Activated CD4-positive, alpha-beta T cell treated with anti-CD3 and anti-CD28 coated beads, Interleukin-2, amount 50 U/mL, for 24 hours (primary cell): ENCODE measurements at regions not wholly inside any gene's neighbourhood (a gene's known extent, or its start where the extent isn't known, plus 50 kb on each side); places are given as distances from the start of the nearest gene placed in this dataset.

Experiments used
- DNase-seq, 2 donors: peaks; one replicate each; pipeline ENCODE4 v3.0.0-alpha.2; 2020; ENCODE audit warnings: low read depth in 1 of 2, low spot score in 1 of 2

DNA sequence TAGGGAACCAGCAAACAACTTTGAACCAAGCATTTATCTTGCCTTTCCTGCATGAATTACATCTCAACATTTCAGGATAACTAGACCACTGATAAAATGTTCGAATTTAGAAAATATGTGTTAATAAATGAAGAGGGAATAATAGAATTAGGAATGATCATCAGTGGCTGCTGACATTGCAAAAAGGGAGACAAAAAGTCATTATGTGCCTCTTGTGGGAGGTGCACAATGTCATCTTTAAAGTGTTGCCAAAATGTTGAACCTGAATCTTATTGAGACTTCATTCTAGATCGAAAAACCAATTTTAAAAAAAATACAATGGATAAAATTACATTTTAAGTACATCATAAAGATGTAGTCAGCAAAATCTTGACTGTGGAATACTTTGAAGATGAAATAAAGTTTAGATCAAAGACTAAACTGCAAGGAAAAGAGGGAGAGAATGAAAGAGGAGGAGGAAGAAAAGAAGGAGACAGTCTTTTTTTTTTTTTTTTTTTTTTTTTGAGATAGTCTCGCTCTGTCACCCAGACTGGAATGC is 299.3 kb downstream of the FBXW7 start:
- no peak for DNase-seq

DNA sequence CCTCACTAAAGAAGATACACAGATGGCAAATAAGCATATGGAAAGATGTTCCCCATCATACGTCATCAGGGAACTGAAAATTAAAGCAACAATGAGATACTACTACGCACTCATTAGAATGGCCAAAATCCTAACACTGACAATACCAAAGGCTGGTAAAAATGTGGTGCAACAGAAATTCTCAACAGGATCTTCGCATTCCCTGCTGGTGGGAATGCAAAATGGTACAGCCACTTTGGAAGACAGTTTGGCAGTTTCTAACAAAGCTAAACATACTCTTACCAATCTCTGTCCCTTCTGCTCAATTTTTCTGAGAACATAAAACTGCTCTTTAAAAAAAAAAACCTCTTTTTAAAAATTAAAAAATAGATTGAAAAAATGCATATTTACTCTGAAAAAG is 300.2 kb downstream of the FBXW7 start:
- DNase-seq: no peak

DNA sequence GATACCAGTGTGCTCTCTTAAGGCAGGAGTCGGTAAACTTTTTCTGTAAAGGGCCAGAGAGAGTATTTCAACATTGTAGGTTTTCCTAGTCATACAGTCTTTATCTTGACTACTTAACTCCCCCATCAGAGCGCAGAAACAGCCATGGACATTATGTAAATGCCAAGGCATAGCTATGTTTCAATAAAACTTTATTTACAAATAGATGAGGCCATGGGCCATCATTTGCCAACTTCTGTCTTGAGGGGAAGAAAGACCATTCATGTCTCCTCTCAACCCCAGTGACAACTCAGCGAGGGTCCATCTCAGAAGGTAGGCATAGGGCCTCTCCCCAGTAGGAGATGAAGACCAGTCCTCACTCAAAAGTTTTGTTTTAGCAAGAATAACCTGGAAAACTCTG is 301.3 kb downstream of the FBXW7 start:
- DNase-seq: no peak

DNA sequence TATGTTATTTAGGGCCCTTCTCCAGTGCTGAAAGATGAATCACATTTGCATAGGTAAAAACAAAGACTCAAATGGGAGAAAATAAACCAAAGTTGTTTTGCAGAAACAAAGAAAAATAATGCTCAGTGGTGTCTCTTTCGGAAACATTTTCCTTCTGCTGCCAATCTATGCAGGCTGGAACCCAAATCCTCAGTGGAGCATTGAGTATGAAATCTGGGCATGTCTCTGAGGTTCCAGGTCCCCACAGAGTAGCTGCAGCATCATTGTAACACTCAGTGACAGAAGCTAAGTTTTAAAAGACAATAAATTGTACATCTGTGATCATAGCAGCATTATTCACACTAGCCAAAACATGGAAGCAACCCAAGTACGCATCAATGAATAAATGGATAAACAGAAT is 303.6 kb downstream of the FBXW7 start:
- no peak for DNase-seq

DNA sequence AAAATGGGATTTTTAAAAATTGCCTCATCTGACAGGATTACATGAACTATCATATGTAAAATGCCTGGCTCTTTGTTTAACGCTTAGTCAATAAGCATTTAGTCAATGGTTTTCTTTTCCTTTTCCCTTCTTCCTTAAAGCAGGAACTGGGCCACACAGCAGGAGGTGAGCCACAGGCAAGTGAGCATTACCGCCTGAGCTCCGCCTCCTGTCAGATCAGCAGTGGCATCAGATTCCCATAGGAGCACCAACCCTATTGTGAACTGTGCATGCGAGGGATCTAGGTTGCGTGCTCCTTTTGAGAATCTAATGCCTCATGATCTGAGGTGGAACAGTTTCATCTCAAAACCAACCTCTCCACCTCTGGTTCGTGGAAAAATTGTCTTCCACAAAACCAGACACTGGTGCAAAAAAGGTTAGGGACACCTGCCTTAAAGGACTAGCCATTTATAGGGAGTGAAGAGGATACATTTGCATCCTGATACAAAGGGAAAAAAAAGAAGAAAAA is 306.1 kb downstream of the FBXW7 start:
- no peak for DNase-seq

DNA sequence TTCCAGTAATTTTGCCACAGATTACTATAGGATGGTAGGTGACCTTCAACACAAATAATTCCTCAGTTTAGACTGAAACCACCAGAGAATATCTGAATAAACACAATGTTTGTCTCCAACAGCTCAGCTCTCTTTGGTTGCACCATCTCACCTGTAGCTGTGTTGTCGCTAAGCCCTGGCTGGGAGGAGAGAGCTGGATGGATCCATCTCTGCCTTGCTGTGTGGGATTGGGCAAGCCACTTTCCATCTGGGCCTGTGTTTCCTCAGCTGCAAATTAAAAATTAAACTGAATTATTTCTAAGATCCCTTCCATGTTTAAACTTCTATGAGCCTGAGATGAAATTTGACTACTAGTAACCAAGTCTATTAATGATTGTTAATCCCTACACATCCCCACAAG is 310.2 kb downstream of the FBXW7 start:
- no peak for DNase-seq

DNA sequence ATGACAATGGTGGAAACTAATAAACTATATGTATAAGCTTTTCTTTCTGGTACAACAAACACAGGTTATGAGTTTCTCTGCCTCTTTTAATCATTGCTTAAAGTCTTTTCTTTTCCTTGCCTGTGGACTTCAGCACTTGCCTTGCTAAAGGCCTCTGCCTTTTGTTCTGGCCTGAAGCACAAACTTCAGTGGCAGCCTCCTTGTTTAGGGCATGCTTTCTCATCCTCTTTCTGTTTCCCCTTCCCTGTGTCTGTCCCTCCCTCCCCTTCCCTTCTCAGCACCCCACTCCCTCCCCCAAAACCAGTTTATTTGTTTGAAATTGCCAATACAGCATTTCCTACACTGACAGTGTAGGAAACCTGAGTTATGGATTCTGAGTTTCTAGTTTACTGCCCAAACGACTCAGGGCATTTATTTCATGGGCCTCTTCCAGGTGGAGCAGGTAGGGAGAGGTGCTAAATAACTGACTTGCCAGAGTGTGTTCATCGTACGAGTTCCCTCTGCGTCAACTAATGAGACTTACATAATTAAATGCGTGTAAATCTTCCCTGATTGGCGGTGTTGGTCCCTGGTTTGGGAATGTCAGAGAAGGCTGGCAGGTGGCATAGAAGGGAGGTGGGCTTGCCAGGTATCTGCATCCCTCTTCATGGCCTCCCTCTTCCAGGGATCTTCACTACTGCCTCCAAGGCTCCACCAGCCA is 311.0 kb downstream of the FBXW7 start:
- DNase-seq: no peak

DNA sequence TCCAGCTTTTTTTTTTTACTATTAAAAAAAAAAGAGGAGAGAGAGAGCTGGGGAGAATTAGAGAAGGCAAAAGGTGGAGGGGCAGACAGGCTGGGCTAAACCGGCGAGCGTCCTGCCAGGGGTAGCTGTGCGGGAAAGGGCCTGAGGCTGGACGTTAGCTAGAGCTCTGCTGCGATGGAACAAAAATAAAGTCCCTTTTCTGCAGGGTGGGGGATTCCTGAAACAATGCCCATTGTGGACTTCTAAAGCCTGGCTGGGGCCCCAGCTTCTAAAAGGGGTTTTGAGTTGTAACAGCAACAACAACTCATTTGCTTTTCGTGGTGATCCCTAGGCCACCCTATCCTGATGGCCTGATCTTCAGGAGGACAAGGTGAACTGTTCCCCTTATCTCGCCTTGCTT is 311.7 kb downstream of the FBXW7 start:
- DNase-seq: no peak

DNA sequence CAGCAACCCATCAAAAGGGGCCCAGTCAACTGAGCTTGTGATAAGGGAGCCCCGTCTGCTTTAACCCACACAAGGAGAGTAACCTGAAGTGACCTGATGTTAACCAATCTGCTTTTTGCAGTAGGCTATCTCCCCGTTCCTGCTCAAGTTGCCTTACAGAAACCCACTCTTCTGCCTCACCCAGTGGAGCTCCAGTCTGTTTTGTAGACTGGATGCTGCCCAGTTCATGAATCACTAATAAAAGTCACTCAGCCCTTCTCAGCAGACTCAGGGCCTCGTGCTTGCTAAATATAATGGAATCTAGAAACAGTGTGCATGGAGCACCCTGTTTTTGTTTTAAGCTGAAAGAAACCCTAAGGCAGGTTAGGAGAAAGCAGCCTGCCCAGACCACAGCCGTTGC is 312.3 kb downstream of the FBXW7 start:
- DNase-seq: no peak

DNA sequence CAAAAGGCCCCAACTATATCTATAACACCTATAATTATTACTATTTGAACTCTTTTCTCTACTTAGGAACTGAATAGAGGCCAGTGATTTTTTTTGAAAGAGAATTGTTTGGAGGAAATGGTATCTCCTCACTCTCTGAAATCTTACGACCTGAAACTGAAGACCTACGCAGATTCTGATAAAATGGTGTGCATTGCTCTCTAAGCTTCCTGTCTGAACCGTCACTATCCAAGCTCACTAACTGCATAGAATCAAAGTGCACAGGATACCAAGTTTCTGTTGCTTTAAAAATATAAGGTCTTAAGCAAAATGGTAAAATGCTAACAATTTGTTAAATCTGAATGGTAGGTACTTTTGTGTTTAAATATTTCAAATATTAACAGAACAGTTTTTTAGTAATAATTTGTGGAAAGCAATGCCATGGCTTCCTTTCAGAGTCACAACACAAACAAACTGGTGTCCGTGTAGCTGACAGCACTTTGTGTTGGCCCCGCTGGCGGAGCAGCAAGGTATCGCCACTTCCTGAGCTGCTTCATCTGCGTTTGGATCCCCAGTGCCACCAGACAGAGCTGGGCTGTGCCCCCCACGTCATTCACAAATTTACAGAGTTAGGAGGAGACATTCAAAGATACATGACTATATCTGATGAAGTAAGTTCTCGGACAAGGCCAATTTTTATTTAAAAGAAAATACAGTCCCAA is 313.9 kb downstream of the FBXW7 start:
- DNase-seq: no peak

DNA sequence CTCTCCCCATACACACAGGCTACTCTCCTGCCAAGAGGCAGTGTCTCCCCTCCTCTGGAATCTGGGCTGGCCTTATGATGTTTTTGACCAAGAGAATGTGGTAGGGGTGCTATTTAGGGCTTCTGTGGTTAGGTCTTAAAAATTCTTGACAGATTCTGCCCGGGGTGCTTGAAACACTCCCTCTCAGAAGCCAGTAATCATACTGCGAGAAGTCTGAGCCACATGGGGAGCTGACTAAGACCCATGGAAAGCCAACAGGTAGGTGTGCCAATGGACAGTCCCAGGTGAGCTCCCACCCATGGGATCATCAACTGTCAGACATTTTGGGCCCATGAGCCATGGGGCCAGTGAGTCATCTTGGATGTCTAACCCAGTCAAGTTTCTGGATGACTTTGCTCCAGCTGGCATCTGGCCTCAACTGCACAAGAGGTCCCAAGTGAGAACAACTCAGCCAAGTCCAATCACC is 315.7 kb downstream of the FBXW7 start:
- no peak for DNase-seq

DNA sequence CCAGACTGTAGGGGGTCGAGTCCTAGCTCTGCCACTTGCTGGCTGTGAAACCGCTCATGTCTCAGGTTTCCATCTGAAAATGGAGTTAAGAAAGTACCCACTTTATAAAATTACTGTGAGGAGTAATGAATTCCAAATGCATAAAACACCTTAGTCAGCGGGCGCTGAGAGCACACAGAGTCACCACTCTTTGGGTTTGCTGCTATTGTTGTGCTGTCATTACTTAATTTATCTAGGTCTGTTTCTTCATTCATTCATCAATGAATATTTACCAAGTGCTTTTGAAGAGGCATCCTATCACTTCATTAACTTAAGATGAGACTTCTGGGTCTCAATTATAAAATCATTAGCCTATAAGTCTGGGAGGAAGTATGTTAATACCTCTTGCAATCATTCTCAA is 317.3 kb downstream of the FBXW7 start:
- no peak for DNase-seq

DNA sequence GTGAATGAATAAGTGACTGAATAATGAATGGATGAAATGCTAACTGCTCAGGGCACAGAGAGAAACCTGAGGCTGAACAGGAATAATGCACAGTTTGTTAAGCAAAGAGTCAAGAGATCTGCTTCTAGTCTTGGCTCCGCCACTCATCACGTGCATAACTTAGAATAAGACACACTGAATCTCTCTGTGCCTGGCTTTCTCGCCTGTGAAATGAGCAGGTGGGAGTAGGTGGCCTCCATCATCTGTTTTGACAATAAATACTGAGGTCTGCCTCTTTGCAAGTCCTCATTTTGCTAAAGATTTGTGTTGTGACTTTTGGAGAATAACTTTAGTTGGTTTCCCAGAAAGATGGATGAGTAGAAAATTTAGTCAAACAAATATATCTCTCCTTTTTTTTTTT is 318.0 kb downstream of the FBXW7 start:
- DNase-seq: no peak

DNA sequence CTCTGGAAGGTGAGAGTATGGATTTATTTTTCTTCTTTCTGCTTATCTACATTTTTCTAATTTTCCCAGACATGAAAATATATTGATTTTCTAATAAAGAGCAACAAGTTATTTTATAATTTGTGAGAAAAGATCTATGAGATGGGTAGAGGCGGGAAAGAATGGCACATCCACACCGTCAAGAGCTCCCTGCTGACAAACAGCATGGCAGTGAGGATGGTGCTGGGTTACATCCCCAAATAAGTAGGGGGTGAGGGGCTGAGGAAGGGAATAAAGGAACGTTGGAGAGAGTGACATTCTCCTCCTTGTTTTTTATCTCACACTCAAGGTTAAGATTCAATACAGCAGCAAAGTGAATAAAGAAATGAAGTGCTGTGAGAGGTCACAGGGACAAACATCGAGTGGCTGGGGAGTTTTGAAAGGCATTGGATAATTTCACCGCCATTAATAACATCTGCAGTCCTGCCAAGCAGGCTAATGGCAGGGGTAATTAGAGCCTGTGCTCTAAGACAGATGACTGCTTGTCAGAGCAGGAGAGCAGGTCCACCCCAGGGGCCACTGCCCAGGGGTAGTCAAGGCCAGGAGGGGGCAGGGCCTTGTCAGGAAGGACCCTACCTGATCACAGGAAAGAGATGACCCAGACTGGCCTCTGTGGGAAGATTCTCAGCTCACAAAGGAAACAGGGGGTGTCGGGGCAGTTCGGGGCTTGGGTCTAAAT is 323.8 kb downstream of the FBXW7 start:
- DNase-seq: no peak

DNA sequence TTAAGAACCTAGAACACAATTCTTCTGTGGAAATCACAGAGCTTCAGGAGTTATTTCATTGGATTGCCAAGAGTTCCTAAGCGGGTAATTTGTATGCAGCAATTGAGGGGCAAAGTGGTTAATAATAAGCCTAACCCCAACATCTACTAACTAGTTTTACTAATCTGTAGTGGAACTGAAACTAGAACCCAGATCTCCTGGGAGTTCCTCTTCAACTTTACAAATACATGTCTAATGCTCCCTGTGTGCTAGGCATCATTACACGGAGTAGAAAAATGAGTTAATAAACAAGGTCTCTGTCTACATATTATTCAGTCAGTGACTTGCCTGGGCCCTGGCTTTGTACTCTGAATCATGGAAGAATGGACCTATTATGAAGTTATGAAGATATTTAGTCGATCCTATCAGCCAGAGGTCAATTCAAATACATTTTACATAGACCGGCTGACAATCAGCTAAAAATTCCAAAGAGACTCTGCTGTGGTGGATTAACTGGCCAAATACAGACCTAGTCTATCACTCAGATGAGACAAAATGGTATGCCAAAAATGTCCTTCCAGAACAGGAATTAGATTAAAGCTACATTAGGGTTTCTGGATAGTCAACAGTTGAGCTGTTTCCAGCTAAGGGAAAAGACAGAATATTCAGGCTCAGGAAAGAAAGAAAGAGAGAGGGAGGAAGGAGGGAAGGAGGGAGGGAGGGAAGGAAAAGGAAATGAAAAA is 326.0 kb downstream of the FBXW7 start:
- DNase-seq: no peak

DNA sequence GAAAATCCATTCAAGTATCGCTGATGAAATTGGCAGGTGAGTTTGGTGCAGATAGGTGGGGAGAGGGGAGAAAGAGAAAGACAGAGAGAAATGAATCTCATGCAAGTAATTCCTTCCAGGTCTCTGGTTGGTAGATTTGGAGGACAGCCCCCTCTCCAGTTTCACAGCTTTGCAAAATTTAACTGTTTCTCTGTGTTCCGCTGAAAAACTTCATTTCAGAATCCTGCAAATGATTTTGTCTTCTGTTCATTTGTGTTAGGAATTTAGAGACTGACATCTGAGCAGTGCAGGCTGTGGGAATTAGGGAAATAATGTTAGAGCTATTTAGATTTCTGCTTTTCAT is 328.5 kb downstream of the FBXW7 start:
- DNase-seq: no peak

DNA sequence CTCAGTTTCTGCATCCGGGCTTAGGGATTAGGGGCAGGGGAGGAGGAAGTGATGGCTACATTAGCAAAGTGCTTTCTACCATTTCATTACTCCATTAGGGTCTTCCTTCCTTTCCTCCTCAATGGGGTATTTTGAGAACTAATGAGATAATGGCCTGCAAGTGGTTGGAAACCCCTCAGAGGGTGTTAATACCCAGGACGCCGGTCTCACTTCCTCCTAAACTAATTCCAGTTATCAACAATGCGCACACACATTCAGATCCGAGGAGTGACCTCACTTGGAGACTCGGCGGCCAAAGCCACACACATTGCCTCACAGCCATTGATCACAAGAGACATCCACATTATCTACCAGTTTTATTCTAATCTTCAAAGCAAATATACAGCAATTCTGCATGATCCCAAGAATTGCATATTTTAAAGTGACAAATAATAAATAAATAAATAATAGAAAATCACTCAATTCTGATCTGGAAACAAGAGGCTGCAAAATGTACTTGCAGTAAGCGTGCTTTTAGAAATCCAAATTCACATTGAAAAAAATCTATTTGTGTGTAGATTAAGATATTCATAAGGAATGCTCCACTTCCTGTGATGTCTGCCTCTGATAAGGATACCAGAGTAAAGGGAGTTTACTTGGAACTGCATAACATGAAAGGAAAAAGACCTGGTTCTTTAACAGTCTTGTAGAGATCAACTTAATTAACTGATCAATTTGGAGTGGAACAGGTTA is 329.1 kb downstream of the FBXW7 start:
- no peak for DNase-seq

DNA sequence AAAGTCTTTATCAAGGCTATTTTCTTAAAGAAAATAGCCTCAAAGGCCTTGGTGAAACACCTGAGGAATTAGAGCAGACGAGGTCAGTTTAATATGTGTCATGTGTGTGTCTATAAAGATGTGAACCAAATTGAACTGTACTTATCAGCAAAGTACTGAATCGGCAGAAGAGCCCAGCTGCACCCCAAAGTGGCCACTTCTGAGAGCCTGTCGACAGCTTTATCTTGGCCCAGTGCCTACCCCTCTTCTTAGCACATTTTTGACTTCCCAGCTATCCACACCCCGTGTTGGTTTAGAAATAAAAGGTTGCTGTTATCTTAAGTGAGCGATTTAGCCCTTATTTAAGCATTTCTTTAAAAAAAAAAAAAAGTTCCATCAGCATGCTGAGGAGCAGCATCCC is 329.7 kb downstream of the FBXW7 start:
- DNase-seq: no peak

DNA sequence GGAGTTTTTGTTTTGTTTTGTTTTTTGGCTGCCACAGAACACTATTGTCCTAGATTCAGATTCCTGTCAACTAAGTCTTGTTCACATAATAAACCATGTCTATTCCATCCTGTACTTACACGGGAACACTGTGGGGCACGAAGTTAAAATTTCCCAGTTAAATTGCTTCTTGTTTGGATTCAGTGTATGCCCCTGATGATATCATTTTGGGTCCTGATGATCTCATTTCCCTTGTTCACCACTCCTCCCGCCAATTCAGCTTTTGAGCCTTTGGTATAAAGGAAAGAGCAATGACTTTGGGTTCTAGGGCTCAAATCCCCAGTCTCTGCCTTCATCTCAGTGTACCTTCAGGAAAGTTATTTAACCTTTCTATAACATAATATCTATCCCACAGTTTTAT is 333.5 kb downstream of the FBXW7 start:
- DNase-seq: no peak

DNA sequence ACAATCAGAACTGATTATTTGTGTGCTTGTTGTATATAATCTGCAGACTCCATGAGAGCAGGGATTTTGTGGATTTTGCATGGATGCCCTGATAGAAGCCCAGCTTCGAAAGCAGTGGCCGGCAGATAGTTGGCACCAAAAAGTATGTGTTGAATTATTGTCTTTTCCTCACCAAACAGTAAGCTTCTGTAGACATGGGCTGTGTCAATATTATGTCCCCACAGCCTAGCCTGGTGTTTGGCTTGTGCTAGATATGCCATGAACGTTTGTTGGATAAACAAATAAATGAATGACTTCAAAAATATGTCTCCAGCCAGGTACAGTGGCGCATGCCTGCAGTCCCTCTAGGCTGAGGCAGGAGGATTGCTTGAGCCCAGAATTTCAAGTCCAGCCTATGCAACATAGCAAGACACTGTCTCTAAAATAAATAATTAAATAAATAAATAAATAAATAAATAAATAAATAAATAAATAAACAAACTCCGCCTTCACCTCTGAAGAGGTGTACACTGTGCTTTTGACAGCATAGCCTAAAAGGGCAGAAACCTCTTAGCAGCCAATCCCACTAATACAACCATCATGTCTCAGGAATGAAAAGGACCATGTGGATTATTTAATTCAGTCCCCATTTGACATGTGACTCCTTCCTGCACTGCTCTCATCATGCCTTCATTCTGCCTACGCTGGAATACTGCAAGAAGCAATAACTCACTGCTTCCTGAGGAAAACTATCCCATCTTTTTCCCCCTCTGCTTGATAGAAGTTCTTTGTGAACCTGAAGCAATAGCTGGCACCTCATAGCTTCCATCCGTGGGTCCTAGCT is 335.2 kb downstream of the FBXW7 start:
- DNase-seq: no peak
